ENCODE measurements at regions not wholly inside any gene's neighbourhood (a gene's known extent, or its start where the extent isn't known, plus 50 kb on each side); places are given as distances from the start of the nearest gene placed in this dataset.

DNA sequence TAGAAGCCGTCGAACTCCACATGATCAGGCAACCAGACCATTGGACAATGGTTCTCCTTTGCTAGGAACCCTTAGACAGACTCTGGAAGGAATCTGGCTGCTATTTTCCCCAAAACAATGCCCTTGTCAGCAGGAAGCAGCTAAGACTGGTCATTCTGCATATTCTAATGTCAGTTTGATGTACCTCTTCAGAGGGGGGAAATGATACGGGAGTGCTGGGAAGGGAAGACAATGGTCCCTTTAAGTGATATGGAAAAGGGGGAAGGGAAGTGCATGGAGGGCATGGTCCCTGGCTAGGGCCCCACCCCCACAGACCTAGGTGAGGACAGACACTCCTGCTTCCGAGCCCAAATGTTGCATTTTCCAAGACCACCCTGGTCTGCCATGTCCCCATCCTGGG lies 389.0 kb upstream of the SLITRK6 start:
- TF ChIP-seq, protein P1, sequence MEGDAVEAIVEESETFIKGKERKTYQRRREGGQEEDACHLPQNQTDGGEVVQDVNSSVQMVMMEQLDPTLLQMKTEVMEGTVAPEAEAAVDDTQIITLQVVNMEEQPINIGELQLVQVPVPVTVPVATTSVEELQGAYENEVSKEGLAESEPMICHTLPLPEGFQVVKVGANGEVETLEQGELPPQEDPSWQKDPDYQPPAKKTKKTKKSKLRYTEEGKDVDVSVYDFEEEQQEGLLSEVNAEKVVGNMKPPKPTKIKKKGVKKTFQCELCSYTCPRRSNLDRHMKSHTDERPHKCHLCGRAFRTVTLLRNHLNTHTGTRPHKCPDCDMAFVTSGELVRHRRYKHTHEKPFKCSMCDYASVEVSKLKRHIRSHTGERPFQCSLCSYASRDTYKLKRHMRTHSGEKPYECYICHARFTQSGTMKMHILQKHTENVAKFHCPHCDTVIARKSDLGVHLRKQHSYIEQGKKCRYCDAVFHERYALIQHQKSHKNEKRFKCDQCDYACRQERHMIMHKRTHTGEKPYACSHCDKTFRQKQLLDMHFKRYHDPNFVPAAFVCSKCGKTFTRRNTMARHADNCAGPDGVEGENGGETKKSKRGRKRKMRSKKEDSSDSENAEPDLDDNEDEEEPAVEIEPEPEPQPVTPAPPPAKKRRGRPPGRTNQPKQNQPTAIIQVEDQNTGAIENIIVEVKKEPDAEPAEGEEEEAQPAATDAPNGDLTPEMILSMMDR (conservative IDR thresholded peaks at IDR 0.05; ENCODE audit: low read depth, low read length): no peak
- no peak for TF ChIP-seq CEBPB (IDR thresholded peaks at IDR 0.05; ENCODE audit: low read depth, low read length)
- no peak for TF ChIP-seq BHLHE40 (IDR thresholded peaks at IDR 0.05; ENCODE audit: low read depth, low read length)
- TF ChIP-seq MXI1 (IDR thresholded peaks at IDR 0.05; ENCODE audit: borderline replicate concordance, low read depth, low read length): no peak
- TF ChIP-seq NFE2L2 (IDR thresholded peaks at IDR 0.05; ENCODE audit: low read depth, low read length): no peak
- TF ChIP-seq FOS (IDR thresholded peaks at IDR 0.05; ENCODE audit: low read depth, low read length): no peak
- no peak for TF ChIP-seq RAD21 (IDR thresholded peaks at IDR 0.05; ENCODE audit: low read length)
- no peak for TF ChIP-seq RCOR1 (IDR thresholded peaks at IDR 0.05; ENCODE audit: insufficient replicate concordance, low read length)
- TF ChIP-seq RFX5 (IDR thresholded peaks at IDR 0.05; ENCODE audit: low read depth, low read length): no peak
- no peak for TF ChIP-seq MAZ (IDR thresholded peaks at IDR 0.05; ENCODE audit: borderline replicate concordance, low read depth, low read length)
- no peak for TF ChIP-seq POLR2A (IDR thresholded peaks at IDR 0.05; ENCODE audit: low read depth, low read length)
- no peak for TF ChIP-seq CHD1 (IDR thresholded peaks at IDR 0.05; ENCODE audit: low read depth, low read length)
- TF ChIP-seq SMC3 (IDR thresholded peaks at IDR 0.05; ENCODE audit: low read depth, low read length): no peak
- TF ChIP-seq, protein P2, sequence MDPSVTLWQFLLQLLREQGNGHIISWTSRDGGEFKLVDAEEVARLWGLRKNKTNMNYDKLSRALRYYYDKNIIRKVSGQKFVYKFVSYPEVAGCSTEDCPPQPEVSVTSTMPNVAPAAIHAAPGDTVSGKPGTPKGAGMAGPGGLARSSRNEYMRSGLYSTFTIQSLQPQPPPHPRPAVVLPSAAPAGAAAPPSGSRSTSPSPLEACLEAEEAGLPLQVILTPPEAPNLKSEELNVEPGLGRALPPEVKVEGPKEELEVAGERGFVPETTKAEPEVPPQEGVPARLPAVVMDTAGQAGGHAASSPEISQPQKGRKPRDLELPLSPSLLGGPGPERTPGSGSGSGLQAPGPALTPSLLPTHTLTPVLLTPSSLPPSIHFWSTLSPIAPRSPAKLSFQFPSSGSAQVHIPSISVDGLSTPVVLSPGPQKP (IDR thresholded peaks at IDR 0.05; ENCODE audit: borderline replicate concordance, low read depth, low read length): no peak
- TF ChIP-seq, protein P3, sequence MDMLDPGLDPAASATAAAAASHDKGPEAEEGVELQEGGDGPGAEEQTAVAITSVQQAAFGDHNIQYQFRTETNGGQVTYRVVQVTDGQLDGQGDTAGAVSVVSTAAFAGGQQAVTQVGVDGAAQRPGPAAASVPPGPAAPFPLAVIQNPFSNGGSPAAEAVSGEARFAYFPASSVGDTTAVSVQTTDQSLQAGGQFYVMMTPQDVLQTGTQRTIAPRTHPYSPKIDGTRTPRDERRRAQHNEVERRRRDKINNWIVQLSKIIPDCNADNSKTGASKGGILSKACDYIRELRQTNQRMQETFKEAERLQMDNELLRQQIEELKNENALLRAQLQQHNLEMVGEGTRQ (IDR thresholded peaks at IDR 0.05; ENCODE audit: low read depth, low read length): no peak
- no peak for TF ChIP-seq MAFK (IDR thresholded peaks at IDR 0.05; ENCODE audit: low read depth, low read length)
- Histone ChIP-seq H4K5ac (ENCODE audit: low read depth, low read length) (no peak overlapping the region), H3K36me3 (ENCODE audit: control insufficient read depth, insufficient read depth, low read length) (no peaks in the 10 kb centered on the region), H3K23ac (ENCODE audit: low read depth, low read length) (no peak overlapping the region), H3K4me3 (ENCODE audit: insufficient read depth, low read depth, low read length) (no peak overlapping the region), H4K91ac (ENCODE audit: insufficient read depth, low read depth, low read length) (no peak overlapping the region), H3K18ac (ENCODE audit: low read depth, low read length) (no peak overlapping the region), H3K9ac (ENCODE audit: low read depth, low read length) (no peak overlapping the region), H3K4me2 (ENCODE audit: low read depth, low read length) (no peak overlapping the region), H3K56ac (ENCODE audit: extremely low read depth, insufficient read depth, low read length) (no peak overlapping the region), H2AFZ (replicated peaks; ENCODE audit: low read length, poor library complexity) (no peak overlapping the region), H3K4me1 (ENCODE audit: control insufficient read depth, insufficient read depth, low read length) (no peaks in the 10 kb centered on the region), H2AK5ac (ENCODE audit: low read depth, low read length) (no peak overlapping the region), H2BK120ac (ENCODE audit: low read depth, low read length) (no peak overlapping the region), H2AK9ac (replicated peaks; ENCODE audit: low read depth, low read length, poor library complexity) (no peak overlapping the region), H3K4ac (ENCODE audit: low read depth, low read length) (no peak overlapping the region), H4K8ac (ENCODE audit: low read depth in 2 of 2, low read length in 2 of 2) (no peak overlapping the region), H3K9me1 (ENCODE audit: insufficient read depth, low read length) (no peaks in the 10 kb centered on the region), H3K27ac (ENCODE audit: insufficient read depth, low read length) (no peak overlapping the region), H2BK5ac (ENCODE audit: low read depth, low read length, poor library complexity, severe bottlenecking) (no peak overlapping the region), H4K20me1 (ENCODE audit: insufficient read depth, low read length) (no peaks in the 10 kb centered on the region), H2BK20ac (ENCODE audit: low read depth, low read length) (no peak overlapping the region), H3K9me3 (ENCODE audit: control insufficient read depth, insufficient read depth, low read length) (peaks cover 19% of the 10 kb centered on the region), H3K27me3 (ENCODE audit: control insufficient read depth, insufficient read depth, low read length) (no peaks in the 10 kb centered on the region), H3K14ac (replicated peaks; ENCODE audit: low read depth, low read length) (no peak overlapping the region), H2BK15ac (ENCODE audit: low read depth, low read length) (no peak overlapping the region), H3K79me1 (ENCODE audit: low read depth in 1 of 2, low read length in 2 of 2) (no peaks in the 10 kb centered on the region)
- WGBS, 2 experiments (ENCODE audit: extremely low coverage in 2 of 2, insufficient read length in 1 of 2): no CpG with 5 or more reads among the region's 4 CpGs
- ChIA-PET CTCF (no interaction called here), POLR2A (ENCODE audit: unreplicated experiment) (no interaction called here)
- no peak for DNase-seq
- in situ Hi-C loops (cut with MboI; ENCODE audit: low sequenced_read_pairs): no loop called here
- ATAC-seq (ENCODE audit: low read depth): no peak
- no TSS peak for BruUV-seq (replicated peaks)
- dilution Hi-C loops (cut with HindIII; ENCODE audit: low sequenced_read_pairs, unreplicated experiment): no loop called here
- intact Hi-C loops (cut with micrococcal nuclease): no loop called here

Measured in IMR-90 (cell line).